ENCODE measurements at regions not wholly inside any gene's neighbourhood (a gene's known extent, or its start where the extent isn't known, plus 50 kb on each side); places are given as distances from the start of the nearest gene placed in this dataset.

GRCh38 chr10:4093438-4093837, 308.4 kb upstream of the KLF6 start:
- DNase-seq: no peak

GRCh38 chr10:4088354-4089066, 303.5 kb upstream of the KLF6 start:
- no peak for DNase-seq

GRCh38 chr10:4086131-4086898, 301.3 kb upstream of the KLF6 start:
- DNase-seq: no peak

- no peak for DNase-seq
Observed at GRCh38 chr10:4083509-4084003, 298.5 kb upstream of the KLF6 start.

- no peak for DNase-seq
Observed at GRCh38 chr10:4082861-4083260, 297.9 kb upstream of the KLF6 start.

- DNase-seq: no peak
Observed at GRCh38 chr10:4081685-4082111, 296.7 kb upstream of the KLF6 start.

GRCh38 chr10:4080225-4080805, 295.3 kb upstream of the KLF6 start:
- no peak for DNase-seq

GRCh38 chr10:4079803-4080202, 294.8 kb upstream of the KLF6 start:
- no peak for DNase-seq

- DNase-seq: no peak
Observed at GRCh38 chr10:4077804-4078203, 292.8 kb upstream of the KLF6 start.

GRCh38 chr10:4076983-4077382, 292.0 kb upstream of the KLF6 start:
- no peak for DNase-seq

- no peak for DNase-seq
Observed at GRCh38 chr10:4075443-4075842, 290.4 kb upstream of the KLF6 start.

- DNase-seq: no peak
Observed at GRCh38 chr10:4074545-4075407, 289.8 kb upstream of the KLF6 start.

GRCh38 chr10:4073912-4074311, 288.9 kb upstream of the KLF6 start:
- DNase-seq: no peak

GRCh38 chr10:4070921-4071660, 286.1 kb upstream of the KLF6 start:
- DNase-seq: no peak

GRCh38 chr10:4070184-4070583, 285.2 kb upstream of the KLF6 start:
- DNase-seq: no peak

GRCh38 chr10:4069491-4069890, 284.5 kb upstream of the KLF6 start:
- DNase-seq: no peak

- no peak for DNase-seq
Observed at GRCh38 chr10:4068629-4069028, 283.6 kb upstream of the KLF6 start.

GRCh38 chr10:4067931-4068561, 283.0 kb upstream of the KLF6 start:
- DNase-seq: no peak

GRCh38 chr10:4067531-4067930, 282.5 kb upstream of the KLF6 start:
- no peak for DNase-seq

GRCh38 chr10:4066581-4067390, 281.8 kb upstream of the KLF6 start:
- DNase-seq: no peak

GRCh38 chr10:4064489-4064888, 279.5 kb upstream of the KLF6 start:
- DNase-seq: no peak

Measured in cerebellar nuclear complex (tissue), 1 donor.